Activated CD8-positive, alpha-beta memory T cell treated with anti-CD3 and anti-CD28 coated beads, Interleukin-2, amount 10 ng/mL, durations not matched to agents 7 days and 5 days (primary cell): ENCODE measurements at regions not wholly inside any gene's neighbourhood (a gene's known extent, or its start where the extent isn't known, plus 50 kb on each side); places are given as distances from the start of the nearest gene placed in this dataset.
"Not testable (repeated sequence)": the region's sequence is repeated elsewhere in the genome, so short reads cannot be mapped to it uniquely, and the experiment has no call there.

Experiments used
- ATAC-seq: fragments of 150-1000 bp; cut with Tn5 transposase; one replicate; pipeline ENCODE4 v1.10.0; 2021; ENCODE audit warnings: moderate library complexity
- CTCF ChIA-PET: fragments of 350-600 bp; sonication (Branson Sonifier 250); formaldehyde crosslinking; loops from one replicate; lab custom pipeline; 2021; ENCODE audit warnings: antibody characterized with exemption; lab: Charles Lee
- DNase-seq: peaks from one replicate; pipeline ENCODE4 v3.0.0-alpha.2; 2020
- H3K27ac Mint-ChIP-seq: one replicate; pipeline ENCODE4 v1.8.0; 2021; ENCODE audit warnings: mild to moderate bottlenecking, mixed read lengths
- H3K27me3 Mint-ChIP-seq: one replicate; pipeline ENCODE4 v1.8.0; 2021; ENCODE audit warnings: mixed read lengths
- H3K36me3 Mint-ChIP-seq: one replicate; pipeline ENCODE4 v1.8.0; 2021; ENCODE audit warnings: mild to moderate bottlenecking, mixed read lengths
- H3K4me1 Mint-ChIP-seq: one replicate; pipeline ENCODE4 v1.8.0; 2021; ENCODE audit warnings: mixed read lengths
- H3K4me3 Mint-ChIP-seq: one replicate; pipeline ENCODE4 v1.8.0; 2021; ENCODE audit warnings: mild to moderate bottlenecking, moderate library complexity, mixed read lengths
- H3K9me3 Mint-ChIP-seq: one replicate; pipeline ENCODE4 v1.8.0; 2022; ENCODE audit warnings: low read depth, mixed read lengths

DNA sequence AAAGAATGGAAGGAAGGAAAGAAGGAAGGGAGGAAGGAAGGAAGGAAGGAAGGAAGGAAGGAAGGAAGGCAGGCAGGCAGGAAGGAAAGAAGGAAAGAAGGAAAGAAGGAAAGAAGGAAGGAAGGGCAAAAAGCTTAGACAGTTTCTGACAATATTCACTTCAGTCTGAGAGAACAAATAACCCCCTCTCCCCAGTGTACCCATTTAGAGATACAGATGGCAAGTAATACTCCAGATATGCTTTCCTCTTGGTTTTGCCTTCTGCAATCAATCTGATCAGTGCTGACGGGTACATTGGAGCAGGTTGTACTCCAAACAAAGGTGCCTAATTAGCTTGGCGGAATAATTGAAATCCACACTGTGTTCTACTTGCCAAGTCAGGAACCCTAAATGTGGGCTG is 534.6 kb upstream of the TMEFF2 start:
- H3K4me1 Mint-ChIP-seq: no peaks in the 10 kb centered on the region
- no peak overlapping the region for H3K4me3 Mint-ChIP-seq
- H3K27me3 Mint-ChIP-seq: no peaks in the 10 kb centered on the region
- ATAC-seq (no peak), DNase-seq (no peak)
- H3K9me3 Mint-ChIP-seq: peaks cover 3% of the 10 kb centered on the region
- H3K36me3 Mint-ChIP-seq: no peaks in the 10 kb centered on the region
- no peak overlapping the region for H3K27ac Mint-ChIP-seq
- CTCF ChIA-PET: no interaction called here

GRCh38 chr2:192725991-192726390 is 531.3 kb upstream of the TMEFF2 start:
- Mint-ChIP-seq H3K36me3 (no peaks in the 10 kb centered on the region), H3K4me3 (no peak overlapping the region), H3K27me3 (no peaks in the 10 kb centered on the region), H3K9me3 (peaks cover 3% of the 10 kb centered on the region), H3K4me1 (no peaks in the 10 kb centered on the region), H3K27ac (no peak overlapping the region)
- CTCF ChIA-PET: no interaction called here
- no peak for DNase-seq
- ATAC-seq: no peak

DNA sequence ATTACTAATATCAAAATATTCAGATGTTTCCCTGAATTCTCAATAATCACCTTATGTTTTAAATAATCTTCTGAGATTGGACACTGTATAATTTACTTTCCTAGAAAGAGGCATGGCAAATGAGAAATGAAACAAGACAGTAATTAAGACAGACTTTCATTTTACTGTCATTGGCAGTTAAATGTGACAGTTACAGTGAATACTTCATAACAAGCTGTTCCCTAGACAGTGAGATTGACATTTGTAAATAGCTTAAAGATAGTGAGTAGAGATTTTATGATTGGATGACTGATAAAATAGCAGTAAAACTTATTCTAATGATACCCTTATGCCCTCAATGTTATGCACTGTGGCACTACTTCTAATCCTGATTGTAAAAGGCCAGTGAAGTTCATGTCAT is 524.9 kb upstream of the TMEFF2 start:
- DNase-seq (no peak), ATAC-seq (no peak)
- Mint-ChIP-seq H3K27me3 (no peaks in the 10 kb centered on the region), H3K27ac (no peak overlapping the region), H3K4me1 (no peaks in the 10 kb centered on the region), H3K4me3 (no peak overlapping the region), H3K36me3 (no peaks in the 10 kb centered on the region), H3K9me3 (peaks cover 2% of the 10 kb centered on the region)
- CTCF ChIA-PET: no interaction called here

DNA sequence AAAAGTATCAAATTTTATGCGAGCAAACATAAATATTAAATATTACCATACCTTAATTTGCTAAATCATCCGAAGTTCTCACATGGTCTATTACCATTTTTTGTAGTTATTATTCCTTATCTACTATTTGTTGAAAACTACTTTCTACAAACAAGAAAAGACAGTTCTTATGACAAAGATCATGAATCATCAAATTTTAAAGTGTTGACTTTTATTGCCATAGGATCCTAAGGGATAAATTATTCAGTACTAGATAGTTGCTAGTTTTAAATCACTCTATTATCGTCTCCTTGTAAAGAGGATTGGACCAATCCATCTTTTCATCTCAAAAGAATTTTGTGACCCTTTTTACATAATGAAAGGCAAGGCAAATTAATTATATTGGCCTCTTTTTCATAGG is 523.6 kb upstream of the TMEFF2 start:
- Mint-ChIP-seq H3K4me3 (no peak overlapping the region), H3K27me3 (no peaks in the 10 kb centered on the region), H3K36me3 (no peaks in the 10 kb centered on the region), H3K4me1 (no peaks in the 10 kb centered on the region), H3K9me3 (peaks cover 2% of the 10 kb centered on the region), H3K27ac (no peak overlapping the region)
- ATAC-seq (no peak), DNase-seq (no peak)
- CTCF ChIA-PET: no interaction called here

DNA sequence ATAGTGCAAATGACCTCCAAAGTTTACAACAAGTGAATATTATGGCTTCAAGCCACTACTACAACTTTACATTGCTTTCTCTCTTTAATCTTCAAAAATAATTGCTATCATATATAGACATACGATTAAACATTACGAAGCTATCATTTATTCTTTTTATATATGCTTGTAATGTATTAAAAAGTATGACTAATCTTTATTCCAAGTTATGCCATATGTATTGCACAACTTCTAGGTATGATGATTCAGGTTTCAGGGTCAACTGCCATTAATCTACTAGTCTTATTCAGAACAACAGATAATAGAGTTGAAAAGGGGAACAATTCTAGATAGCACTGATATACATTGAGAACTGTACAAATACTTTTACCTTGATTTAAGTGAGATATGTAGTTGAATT is 506.2 kb upstream of the TMEFF2 start:
- Mint-ChIP-seq H3K27ac (no peak overlapping the region), H3K4me3 (no peak overlapping the region), H3K27me3 (no peaks in the 10 kb centered on the region), H3K4me1 (no peaks in the 10 kb centered on the region), H3K36me3 (no peaks in the 10 kb centered on the region), H3K9me3 (no peaks in the 10 kb centered on the region)
- no peak for ATAC-seq
- DNase-seq: no peak
- CTCF ChIA-PET: no interaction called here

GRCh38 chr2:192697880-192698279 is 503.1 kb upstream of the TMEFF2 start:
- Mint-ChIP-seq H3K4me1 (no peaks in the 10 kb centered on the region), H3K36me3 (no peaks in the 10 kb centered on the region), H3K9me3 (no peaks in the 10 kb centered on the region), H3K27me3 (no peaks in the 10 kb centered on the region), H3K4me3 (no peak overlapping the region), H3K27ac (no peak overlapping the region)
- ATAC-seq: no peak
- DNase-seq: no peak
- CTCF ChIA-PET: no interaction called here

- CTCF ChIA-PET: no interaction called here
- H3K36me3 Mint-ChIP-seq: no peaks in the 10 kb centered on the region
- no peaks in the 10 kb centered on the region for H3K4me1 Mint-ChIP-seq
- no peak overlapping the region for H3K27ac Mint-ChIP-seq
- H3K27me3 Mint-ChIP-seq: no peaks in the 10 kb centered on the region
- no peak for ATAC-seq
- peaks cover 3% of the 10 kb centered on the region for H3K9me3 Mint-ChIP-seq
- DNase-seq: no peak
- H3K4me3 Mint-ChIP-seq: no peak overlapping the region
Observed at GRCh38 chr2:192696857-192697256, 502.1 kb upstream of the TMEFF2 start.

DNA sequence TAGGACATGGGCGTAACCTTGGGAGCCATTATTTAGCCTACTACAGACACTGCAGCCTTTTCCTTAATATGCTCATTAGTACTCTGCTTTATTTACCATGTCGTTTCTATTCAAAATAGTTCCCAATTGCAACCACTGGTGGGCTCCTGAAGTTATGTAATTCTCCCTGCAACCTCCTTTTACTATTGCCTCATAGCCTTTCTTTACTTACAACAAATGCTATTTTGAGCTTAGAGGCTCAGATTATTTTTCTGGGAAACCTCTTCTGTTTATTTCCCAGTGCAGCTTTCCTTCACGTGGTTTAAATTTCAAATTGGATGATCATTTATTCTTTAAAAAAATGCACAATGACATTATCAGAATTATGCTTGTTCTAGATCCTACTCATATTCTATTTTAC is 492.3 kb upstream of the TMEFF2 start:
- Mint-ChIP-seq H3K9me3 (peaks cover under 1% of the 10 kb centered on the region), H3K4me3 (no peak overlapping the region), H3K36me3 (no peaks in the 10 kb centered on the region), H3K27me3 (no peaks in the 10 kb centered on the region), H3K4me1 (no peaks in the 10 kb centered on the region), H3K27ac (no peak overlapping the region)
- CTCF ChIA-PET: no interaction called here
- ATAC-seq (no peak), DNase-seq (no peak)

- CTCF ChIA-PET, ATAC-seq, H3K27ac Mint-ChIP-seq, H3K9me3 Mint-ChIP-seq, DNase-seq, H3K4me1 Mint-ChIP-seq, H3K27me3 Mint-ChIP-seq, H3K36me3 Mint-ChIP-seq, H3K4me3 Mint-ChIP-seq: not testable (repeated sequence)
Observed at GRCh38 chr2:192682511-192682910, 487.8 kb upstream of the TMEFF2 start.

DNA sequence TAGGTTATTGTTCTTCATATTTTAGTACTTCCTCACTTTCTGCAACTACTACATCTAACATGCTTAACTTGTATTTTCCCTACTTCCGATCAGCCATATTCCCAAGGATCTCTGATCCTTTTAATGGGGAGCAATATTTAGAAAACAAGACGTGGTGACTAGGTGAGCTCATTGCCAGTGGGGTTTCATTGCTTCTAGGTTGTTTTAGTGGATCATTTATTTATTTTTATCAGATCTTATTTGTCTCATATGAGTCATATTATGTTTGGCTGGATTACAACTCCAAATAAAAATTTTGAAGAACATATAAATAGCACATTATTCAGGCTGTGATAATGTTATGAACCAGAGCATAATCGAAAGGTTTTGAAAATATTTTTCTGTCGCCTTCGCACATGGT is 480.9 kb upstream of the TMEFF2 start:
- no peak for DNase-seq
- no peak for ATAC-seq
- Mint-ChIP-seq H3K27ac (no peak overlapping the region), H3K36me3 (no peaks in the 10 kb centered on the region), H3K4me1 (no peaks in the 10 kb centered on the region), H3K9me3 (no peaks in the 10 kb centered on the region), H3K4me3 (no peak overlapping the region), H3K27me3 (no peaks in the 10 kb centered on the region)
- CTCF ChIA-PET: no interaction called here

DNA sequence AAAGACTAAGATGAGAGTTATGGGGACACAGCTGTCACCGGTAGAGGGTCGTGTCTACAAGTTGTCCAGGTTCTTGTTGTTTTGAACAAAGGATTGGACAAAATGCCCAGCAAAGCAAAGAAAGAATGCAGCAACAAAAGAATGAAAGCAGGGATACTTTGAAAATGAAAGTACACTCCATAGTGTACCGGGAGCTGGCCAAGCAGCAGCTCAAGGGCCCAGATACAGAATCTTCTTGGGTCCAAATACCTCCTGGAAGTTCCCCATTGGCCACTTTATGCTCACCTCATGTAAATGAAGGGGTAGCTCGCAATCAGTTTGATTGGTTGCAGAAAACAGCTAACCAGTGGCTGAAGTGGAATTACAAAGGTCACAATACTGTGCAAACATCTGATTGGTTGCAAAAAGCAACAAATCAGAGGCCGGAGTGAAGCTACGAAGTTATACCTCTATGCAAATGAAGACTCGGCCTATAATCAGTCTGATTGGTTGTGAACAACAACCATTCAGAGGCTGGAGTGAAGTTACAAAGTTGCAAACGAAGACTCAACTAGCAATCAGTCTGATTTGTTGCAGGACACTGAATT is 474.9 kb upstream of the TMEFF2 start:
- Mint-ChIP-seq H3K27ac (no peak overlapping the region), H3K4me1 (no peaks in the 10 kb centered on the region), H3K4me3 (no peak overlapping the region), H3K9me3 (no peaks in the 10 kb centered on the region), H3K36me3 (no peaks in the 10 kb centered on the region), H3K27me3 (no peaks in the 10 kb centered on the region)
- CTCF ChIA-PET: no interaction called here
- ATAC-seq (no peak), DNase-seq (no peak)

- H3K4me1 Mint-ChIP-seq, DNase-seq, H3K9me3 Mint-ChIP-seq, CTCF ChIA-PET, H3K36me3 Mint-ChIP-seq, ATAC-seq, H3K27me3 Mint-ChIP-seq, H3K27ac Mint-ChIP-seq, H3K4me3 Mint-ChIP-seq: not testable (repeated sequence)
Observed at GRCh38 chr2:192660555-192660954, 465.8 kb upstream of the TMEFF2 start.

- Mint-ChIP-seq H3K4me3 (no peak overlapping the region), H3K36me3 (no peaks in the 10 kb centered on the region), H3K27ac (no peak overlapping the region), H3K27me3 (no peaks in the 10 kb centered on the region), H3K4me1 (no peaks in the 10 kb centered on the region), H3K9me3 (no peaks in the 10 kb centered on the region)
- DNase-seq (no peak), ATAC-seq (no peak)
- CTCF ChIA-PET: no interaction called here
Observed at GRCh38 chr2:192657362-192657761, 462.6 kb upstream of the TMEFF2 start.

DNA sequence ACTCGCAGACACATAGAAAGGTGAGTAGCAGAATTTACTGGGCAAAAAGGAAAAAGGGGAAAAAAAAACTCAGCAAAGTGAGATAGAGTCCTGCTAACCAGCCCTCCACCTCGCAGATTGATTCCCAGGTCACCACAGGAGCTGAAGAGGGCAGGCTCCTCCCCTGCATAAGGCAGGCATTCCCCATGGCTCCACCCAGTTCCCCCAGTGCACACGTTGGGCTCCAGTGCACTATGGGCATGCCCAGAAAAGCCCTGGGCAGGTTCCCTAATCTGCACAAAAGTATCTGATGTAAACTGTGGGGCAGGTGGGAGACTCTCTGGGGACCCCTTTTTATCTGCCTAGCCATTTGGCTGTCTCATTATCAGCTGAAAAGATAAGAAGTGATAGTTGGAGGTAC is 461.2 kb upstream of the TMEFF2 start:
- Mint-ChIP-seq H3K27me3 (no peaks in the 10 kb centered on the region), H3K27ac (no peak overlapping the region), H3K9me3 (no peaks in the 10 kb centered on the region), H3K36me3 (no peaks in the 10 kb centered on the region), H3K4me1 (no peaks in the 10 kb centered on the region), H3K4me3 (no peak overlapping the region)
- ATAC-seq (no peak), DNase-seq (no peak)
- CTCF ChIA-PET: no interaction called here
